ENCODE measurements at regions not wholly inside any gene's neighbourhood (a gene's known extent, or its start where the extent isn't known, plus 50 kb on each side); places are given as distances from the start of the nearest gene placed in this dataset.

DNA sequence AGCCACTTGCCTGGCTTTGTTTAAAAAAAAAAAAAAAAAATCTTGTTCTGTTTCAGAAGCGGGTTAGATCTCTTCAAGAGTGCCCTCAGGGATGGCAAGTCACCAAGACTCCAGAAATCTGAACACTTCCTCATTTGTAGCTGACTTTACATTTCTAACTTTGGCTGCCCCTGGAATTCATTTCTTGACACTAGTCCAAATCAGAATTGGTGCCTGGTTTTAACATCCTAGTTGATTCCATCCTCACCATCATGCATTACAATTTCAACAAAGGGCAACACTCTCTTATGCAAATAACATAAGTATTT lies 295.5 kb downstream of the RMST start:
- DNase-seq = no peak
- no peaks in the 10 kb centered on the region for H3K36me3 ChIP-seq

DNA sequence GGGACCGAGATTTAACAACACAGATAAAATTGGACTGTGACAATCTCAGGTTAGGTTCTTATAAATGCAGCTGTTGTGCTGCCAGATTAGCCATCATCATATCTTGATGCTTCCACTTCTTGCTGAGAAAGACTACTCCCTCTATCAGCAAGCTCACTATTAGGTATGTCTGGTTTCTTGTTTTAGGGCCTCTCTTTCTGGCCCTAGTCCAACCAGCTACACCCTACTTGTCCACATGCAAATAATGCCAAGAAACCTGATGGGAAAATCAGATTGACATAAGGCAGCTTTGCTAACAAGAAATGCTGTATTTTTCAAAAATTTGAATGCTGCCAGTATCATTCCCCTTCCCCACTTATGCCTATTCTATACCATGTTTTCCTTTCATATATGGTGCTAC lies 296.0 kb downstream of the RMST start:
- Histone ChIP-seq H3K4me3 (no peak overlapping the region), H3K36me3 (no peaks in the 10 kb centered on the region), H3K27me3 (no peaks in the 10 kb centered on the region), H3K9me3 (no peaks in the 10 kb centered on the region)
- DNase-seq = no peak

More for the DNA sequence above, 295.5 kb downstream of the RMST start:
- Histone ChIP-seq H3K9me3 (no peaks in the 10 kb centered on the region), H3K4me3 (no peak overlapping the region), H3K27me3 (no peaks in the 10 kb centered on the region)

DNA sequence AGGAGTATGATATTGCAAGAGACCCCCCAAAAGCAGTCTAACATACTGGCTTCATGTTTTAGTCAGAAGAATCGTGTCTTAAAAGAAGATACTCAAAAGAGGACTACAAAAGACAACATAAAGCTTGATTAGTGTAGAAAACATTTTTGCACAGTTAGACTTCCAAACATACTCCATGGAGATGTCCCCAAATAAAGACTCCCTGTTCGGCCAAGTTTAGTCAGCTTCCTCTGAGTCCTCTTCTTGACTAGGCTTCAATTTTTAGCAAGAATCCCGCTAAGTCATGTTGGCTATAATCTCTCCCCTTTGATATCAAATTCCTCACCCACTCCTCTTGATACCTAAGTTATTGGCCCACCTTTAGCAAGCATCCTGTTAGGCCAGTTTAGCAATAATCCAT lies 298.0 kb downstream of the RMST start:
- no peak overlapping the region for H3K4me3 ChIP-seq
- no peaks in the 10 kb centered on the region for H3K9me3 ChIP-seq
- no peaks in the 10 kb centered on the region for H3K27me3 ChIP-seq
- no peaks in the 10 kb centered on the region for H3K36me3 ChIP-seq
- no peak for DNase-seq

- no peak for DNase-seq
- Histone ChIP-seq H3K4me3 (no peak overlapping the region), H3K9me3 (no peaks in the 10 kb centered on the region), H3K36me3 (no peaks in the 10 kb centered on the region), H3K27me3 (no peaks in the 10 kb centered on the region)
Observed at GRCh38 chr12:97763113-97763512, 300.5 kb downstream of the RMST start.

DNA sequence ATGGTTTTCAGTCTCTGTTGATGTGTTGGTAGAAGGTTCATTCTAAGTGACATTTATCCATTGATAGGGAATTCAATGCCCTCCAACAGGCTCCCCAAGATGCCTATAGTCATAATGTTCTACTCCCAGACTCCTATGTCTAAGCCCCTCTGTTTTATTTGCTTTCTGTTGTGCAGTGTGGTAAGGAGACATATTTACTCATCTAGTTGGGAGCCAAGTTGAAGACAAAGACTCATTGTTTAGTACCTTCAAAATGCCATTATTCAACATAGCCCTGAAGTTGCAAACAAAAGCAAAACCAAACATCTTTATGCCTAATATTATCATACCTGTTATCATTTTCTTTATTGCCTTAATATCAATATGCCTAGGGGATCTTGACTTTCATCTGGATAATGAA lies 302.1 kb downstream of the RMST start:
- no peaks in the 10 kb centered on the region for H3K36me3 ChIP-seq
- no peak for DNase-seq

GRCh38 chr12:97767347-97767746 lies 304.7 kb downstream of the RMST start:
- Histone ChIP-seq H3K9me3 (no peaks in the 10 kb centered on the region), H3K36me3 (no peaks in the 10 kb centered on the region), H3K27me3 (no peaks in the 10 kb centered on the region), H3K4me3 (no peak overlapping the region)
- DNase-seq = no peak

More for the DNA sequence above, 302.1 kb downstream of the RMST start:
- Histone ChIP-seq H3K9me3 (no peaks in the 10 kb centered on the region), H3K4me3 (no peak overlapping the region), H3K27me3 (no peaks in the 10 kb centered on the region)

- Histone ChIP-seq H3K36me3 (no peaks in the 10 kb centered on the region), H3K4me3 (no peak overlapping the region), H3K9me3 (no peaks in the 10 kb centered on the region), H3K27me3 (no peaks in the 10 kb centered on the region)
- DNase-seq = no peak
Observed at GRCh38 chr12:97778111-97778510, 315.5 kb downstream of the RMST start.

DNA sequence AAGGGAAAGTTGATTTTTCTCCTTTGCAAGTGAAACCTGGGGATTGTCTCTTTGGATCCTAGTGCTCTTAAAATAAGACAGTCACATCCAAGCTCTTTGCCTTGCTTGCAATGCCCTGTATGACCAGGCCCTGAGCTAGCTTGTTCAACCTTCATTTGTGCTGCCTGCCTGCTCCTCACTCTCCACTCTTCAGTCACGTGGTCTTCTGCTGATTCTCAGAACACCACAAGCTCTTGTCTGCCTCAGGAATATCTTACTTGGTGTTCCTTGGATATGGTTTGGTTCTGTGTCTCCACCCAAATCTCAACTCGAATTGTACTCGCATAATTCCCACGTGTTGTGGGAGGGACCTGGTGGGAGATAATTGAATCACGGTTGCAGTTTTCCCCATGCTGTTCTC lies 318.7 kb downstream of the RMST start:
- Histone ChIP-seq H3K36me3 (no peaks in the 10 kb centered on the region), H3K27me3 (no peaks in the 10 kb centered on the region), H3K9me3 (no peaks in the 10 kb centered on the region), H3K4me3 (no peak overlapping the region)
- no peak for DNase-seq

GRCh38 chr12:97784904-97785303 lies 322.3 kb downstream of the RMST start:
- no peaks in the 10 kb centered on the region for H3K9me3 ChIP-seq
- no peak for DNase-seq
- H3K36me3 ChIP-seq = no peaks in the 10 kb centered on the region
- no peak overlapping the region for H3K4me3 ChIP-seq
- H3K27me3 ChIP-seq = no peaks in the 10 kb centered on the region

- no peak overlapping the region for H3K4me3 ChIP-seq
- no peaks in the 10 kb centered on the region for H3K36me3 ChIP-seq
- H3K9me3 ChIP-seq = no peaks in the 10 kb centered on the region
- no peak for DNase-seq
- H3K27me3 ChIP-seq = no peaks in the 10 kb centered on the region
Observed at GRCh38 chr12:97790281-97790680, 327.7 kb downstream of the RMST start.

DNA sequence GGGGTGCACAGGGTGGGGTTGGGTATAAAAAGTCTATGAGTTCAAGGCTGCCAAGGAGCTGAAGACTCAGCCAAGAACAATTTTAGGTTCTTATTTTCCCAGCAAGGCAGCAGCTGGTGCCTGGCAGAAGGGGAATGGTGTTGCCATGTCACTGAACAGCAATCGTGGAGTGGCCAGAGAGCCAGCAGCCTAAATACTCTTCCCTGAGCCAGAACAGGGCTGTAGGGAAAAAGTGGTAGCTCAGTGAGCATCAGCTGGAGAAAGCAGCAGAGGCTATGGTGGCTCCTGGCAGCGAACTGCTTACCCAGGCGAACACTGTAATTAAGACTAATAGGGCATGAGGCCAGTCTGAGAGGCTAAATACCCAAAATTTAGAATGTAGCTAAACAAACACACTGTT lies 334.9 kb downstream of the RMST start:
- no peak for DNase-seq
- Histone ChIP-seq H3K4me3 (no peak overlapping the region), H3K27me3 (no peaks in the 10 kb centered on the region), H3K36me3 (no peaks in the 10 kb centered on the region), H3K9me3 (no peaks in the 10 kb centered on the region)

DNA sequence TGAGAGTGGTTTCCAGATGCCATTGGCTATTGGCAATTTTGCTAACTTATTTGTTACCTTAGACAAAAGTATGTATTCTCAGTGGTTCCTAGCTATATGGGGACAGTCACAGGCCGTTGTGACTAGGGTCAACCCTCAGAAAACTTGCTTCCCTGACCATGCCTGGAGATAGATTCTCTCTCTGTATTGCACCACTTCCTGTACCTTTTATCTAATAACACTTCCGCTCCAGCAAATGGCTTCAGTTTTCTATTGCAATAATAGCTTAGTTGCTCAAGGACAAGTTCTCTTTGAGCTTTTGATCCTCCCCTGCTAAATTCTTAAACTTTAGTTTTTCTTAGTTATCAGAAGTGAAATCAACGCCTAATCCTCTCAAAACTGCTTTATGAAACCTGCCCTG lies 338.0 kb downstream of the RMST start:
- Histone ChIP-seq H3K36me3 (no peaks in the 10 kb centered on the region), H3K27me3 (no peaks in the 10 kb centered on the region), H3K4me3 (no peak overlapping the region), H3K9me3 (no peaks in the 10 kb centered on the region)
- no peak for DNase-seq

DNA sequence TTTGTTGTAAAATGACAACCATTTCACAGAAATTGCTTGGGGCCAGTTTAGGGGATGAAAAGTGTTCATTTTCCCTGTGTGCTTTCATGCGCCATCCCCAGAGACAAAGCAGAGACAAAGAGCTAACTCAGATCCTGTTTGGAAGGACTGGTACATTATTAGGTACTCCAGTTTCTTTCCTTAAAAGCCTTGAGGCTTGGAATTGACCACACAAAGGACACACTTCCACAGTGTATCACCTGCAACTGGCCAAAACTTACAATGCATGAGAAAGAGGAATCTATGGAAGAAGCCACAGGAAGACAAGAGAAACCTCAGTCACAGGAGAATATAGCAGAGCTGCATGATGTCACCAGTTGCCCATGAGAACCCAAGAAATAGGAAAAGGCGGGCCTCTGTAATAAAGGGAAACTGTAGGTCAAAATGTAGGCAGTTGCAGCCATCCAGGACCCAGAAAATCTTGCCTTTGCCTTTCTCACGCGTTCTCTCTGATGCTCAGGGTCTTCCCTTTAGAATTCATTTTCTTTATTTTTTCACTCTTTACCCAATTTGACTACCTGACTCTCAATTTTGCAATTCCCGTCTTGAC lies 339.0 kb downstream of the RMST start:
- DNase-seq = no peak
- no peaks in the 10 kb centered on the region for H3K36me3 ChIP-seq
- H3K27me3 ChIP-seq = no peaks in the 10 kb centered on the region
- H3K4me3 ChIP-seq = no peak overlapping the region
- H3K9me3 ChIP-seq = no peaks in the 10 kb centered on the region

- Histone ChIP-seq H3K27me3 (no peaks in the 10 kb centered on the region), H3K9me3 (no peaks in the 10 kb centered on the region), H3K36me3 (no peaks in the 10 kb centered on the region), H3K4me3 (no peak overlapping the region)
- no peak for DNase-seq
Observed at GRCh38 chr12:97805146-97805545, 342.5 kb downstream of the RMST start.

DNA sequence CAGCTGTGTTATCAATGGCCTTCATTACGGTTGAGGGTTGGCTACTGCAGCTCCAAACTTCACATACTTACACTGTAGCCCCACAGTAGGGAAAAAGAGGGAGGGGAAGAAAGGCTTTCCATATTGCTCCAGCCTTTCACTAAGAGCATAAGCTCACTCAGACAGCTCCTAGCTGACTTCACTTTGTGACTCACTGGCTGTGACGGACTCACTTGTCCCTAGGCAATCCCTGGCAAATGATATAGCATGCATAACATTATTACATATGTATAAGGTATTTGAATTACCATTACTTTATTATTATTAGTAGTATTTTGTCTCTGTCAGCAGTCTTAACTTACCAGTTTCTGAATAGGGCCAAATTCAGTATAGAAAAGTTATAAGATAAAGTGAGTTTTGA lies 350.7 kb downstream of the RMST start:
- H3K9me3 ChIP-seq = no peaks in the 10 kb centered on the region
- H3K27me3 ChIP-seq = no peaks in the 10 kb centered on the region
- no peaks in the 10 kb centered on the region for H3K36me3 ChIP-seq
- no peak overlapping the region for H3K4me3 ChIP-seq
- DNase-seq = no peak

GRCh38 chr12:97821806-97822205 lies 359.2 kb downstream of the RMST start:
- no peaks in the 10 kb centered on the region for H3K9me3 ChIP-seq
- no peaks in the 10 kb centered on the region for H3K27me3 ChIP-seq
- H3K36me3 ChIP-seq = no peaks in the 10 kb centered on the region
- H3K4me3 ChIP-seq = no peak overlapping the region
- no peak for DNase-seq

GRCh38 chr12:97835541-97835940 lies 372.9 kb downstream of the RMST start:
- H3K4me3 ChIP-seq = no peak overlapping the region
- no peak for DNase-seq
- no peaks in the 10 kb centered on the region for H3K9me3 ChIP-seq
- H3K27me3 ChIP-seq = no peaks in the 10 kb centered on the region
- H3K36me3 ChIP-seq = no peaks in the 10 kb centered on the region

DNA sequence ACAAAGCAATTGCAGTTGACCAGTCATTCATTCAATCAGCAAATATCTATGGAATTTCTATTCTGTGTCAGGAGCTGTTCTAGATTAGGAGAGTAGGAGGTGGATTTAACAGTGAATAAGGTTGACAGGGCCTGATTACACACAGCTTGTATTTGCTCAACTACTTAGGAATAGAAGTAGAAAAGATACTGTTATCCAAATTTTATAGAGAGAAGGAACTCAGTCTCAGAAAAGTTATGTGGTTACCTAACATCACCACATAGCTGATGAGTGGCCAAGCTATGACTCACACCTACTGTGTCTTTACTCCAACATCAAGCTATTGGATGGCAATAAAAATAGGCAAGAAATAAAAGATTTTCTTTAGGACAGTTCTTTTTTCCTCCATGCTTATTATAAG lies 374.8 kb downstream of the RMST start:
- DNase-seq = peak; percentile 26
- H3K36me3 ChIP-seq = no peaks in the 10 kb centered on the region
- no peaks in the 10 kb centered on the region for H3K9me3 ChIP-seq
- H3K4me3 ChIP-seq = no peak overlapping the region
- no peaks in the 10 kb centered on the region for H3K27me3 ChIP-seq

DNA sequence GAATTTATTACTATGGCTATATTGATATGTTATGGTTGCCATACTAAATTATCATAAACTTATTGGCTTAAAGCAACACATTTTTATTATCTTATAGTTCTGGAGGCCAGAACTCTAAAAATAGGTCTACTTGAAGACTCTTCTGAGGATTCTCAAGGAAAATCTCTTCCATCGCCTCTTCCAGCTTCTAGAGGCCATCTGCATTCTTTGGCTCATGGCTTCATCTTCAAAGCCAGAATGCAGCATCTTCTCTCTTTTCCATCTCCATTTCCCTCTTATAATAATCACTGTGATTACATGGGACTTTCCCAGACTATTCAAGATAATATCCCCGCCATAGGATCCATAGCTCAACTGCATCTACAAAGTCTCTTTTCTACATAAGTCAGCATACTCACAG lies 385.4 kb downstream of the RMST start:
- no peaks in the 10 kb centered on the region for H3K36me3 ChIP-seq
- H3K27me3 ChIP-seq = no peaks in the 10 kb centered on the region
- no peaks in the 10 kb centered on the region for H3K9me3 ChIP-seq
- no peak overlapping the region for H3K4me3 ChIP-seq
- no peak for DNase-seq
